A549 (cell line): ENCODE measurements at regions not wholly inside any gene's neighbourhood (a gene's known extent, or its start where the extent isn't known, plus 50 kb on each side); places are given as distances from the start of the nearest gene placed in this dataset.

Source experiments
- ATAC-seq, 2 experiments: fragments of 200-7000 bp in 1 of 2; fragments of >200 bp in 1 of 2; cut with Nextera tagmentation in 1 of 2; cut with Tn5 transposase in 1 of 2; 3 replicates each; pipeline versions ENCODE4 v1.8.0 to v1.9.1; 2018 to 2020; ENCODE audit warnings: mild to moderate bottlenecking in 1 of 2, moderate library complexity in 1 of 2
- CTCF ChIA-PET: fragments of 300-600 bp; sonication (Branson Sonifier 250); formaldehyde crosslinking; extraction: SDS; loops from one replicate; lab custom pipeline; 2021; ENCODE audit warnings: antibody characterized with exemption, inconsistent platforms; lab: Yijun Ruan, JAX
- POLR2A ChIA-PET: fragments of 350-600 bp; formaldehyde crosslinking; extraction: SDS; loops from one replicate; lab custom pipeline; 2021; ENCODE audit warnings: antibody characterized with exemption, inconsistent platforms; lab: Yijun Ruan, JAX
- DNase-seq, 2 experiments: peaks; one replicate each; pipeline versions ENCODE4 v3.0.0 to v3.0.0-alpha.2; 2011 to 2016; ENCODE audit warnings: low read depth in 1 of 2, low spot score in 1 of 2
- FAIRE-seq: peaks from 2 replicates; lab custom pipeline; 2011; peaks lifted over from hg19 to GRCh38; lab: Jason Lieb, UNC
- H3K27ac ChIP-seq, 2 experiments: fragments of >200 bp; sonication (Bioruptor Twin); formaldehyde crosslinking; 3 replicates each; pipeline ENCODE4 v1.5.1; 2016 to 2017
- H3K4me1 ChIP-seq: fragments of >200 bp; sonication (Bioruptor Twin); formaldehyde crosslinking; 3 replicates; pipeline ENCODE4 v1.6.1; 2016
- H3K4me2 ChIP-seq: fragments of >200 bp; sonication (Bioruptor Twin); formaldehyde crosslinking; 3 replicates; pipeline ENCODE4 v1.6.1; 2016
- H3K4me3 ChIP-seq: fragments of >200 bp; sonication (Bioruptor Twin); formaldehyde crosslinking; 3 replicates; pipeline ENCODE4 v1.5.1; 2016
- H3K9me3 ChIP-seq: fragments of >200 bp; sonication (Bioruptor Twin); formaldehyde crosslinking; 3 replicates; pipeline ENCODE4 v1.6.1; 2016
- CEBPB ChIP-seq, 2 experiments: fragments of >200 bp in 1 of 2; sonication (Bioruptor Twin) in 1 of 2; formaldehyde crosslinking in 1 of 2; IDR thresholded peaks; 2 replicates each; pipeline ENCODE4 v1.6.1; 2012 to 2016
- E2F6 ChIP-seq: IDR thresholded peaks from 2 replicates; pipeline ENCODE4 v1.6.1; 2012; ENCODE audit warnings: low read depth, borderline replicate concordance
- EHMT2 ChIP-seq: fragments of 200-600 bp; sonication (generic); IDR thresholded peaks from 2 replicates; pipeline ENCODE4 v1.6.1; 2016; ENCODE audit warnings: antibody characterized with exemption, low read depth, mild to moderate bottlenecking, moderate library complexity
- ELK1 ChIP-seq: fragments of 150-350 bp; IDR thresholded peaks from 2 replicates; pipeline ENCODE4 v1.6.1; 2014; ENCODE audit warnings: low read depth, mild to moderate bottlenecking, low read length
- HDAC2 ChIP-seq: fragments of 200-600 bp; sonication (generic); IDR thresholded peaks from 2 replicates; pipeline ENCODE4 v1.6.1; 2016
- JUN ChIP-seq, 2 experiments: fragments of >200 bp; sonication (Bioruptor Twin); formaldehyde crosslinking; IDR thresholded peaks; 2 replicates in 1 of 2; 3 replicates in 1 of 2; pipeline ENCODE4 v1.6.1; 2016 to 2017
- KDM5A ChIP-seq: fragments of 200-600 bp; sonication (generic); IDR thresholded peaks from 2 replicates; pipeline ENCODE4 v1.6.1; 2016; ENCODE audit warnings: antibody characterized with exemption, mild to moderate bottlenecking
- MYC ChIP-seq: IDR thresholded peaks from 2 replicates; pipeline ENCODE4 v1.6.1; 2012; ENCODE audit warnings: mild to moderate bottlenecking, inconsistent platforms, low read length, improper control_type of control experiment, borderline replicate concordance
- NPAS2 ChIP-seq: fragments of 250-450 bp; sonication (Bioruptor Pico); IDR thresholded peaks from 2 replicates; pipeline ENCODE4 v1.8.0; 2022; ENCODE audit warnings: mild to moderate bottlenecking, moderate library complexity, borderline replicate concordance
- NR3C1 ChIP-seq: fragments of >200 bp; sonication (Bioruptor Twin); formaldehyde crosslinking; IDR thresholded peaks from 3 replicates; pipeline ENCODE4 v1.6.1; 2017
- PHF8 ChIP-seq: fragments of 200-600 bp; sonication (generic); IDR thresholded peaks from 2 replicates; pipeline ENCODE4 v1.6.1; 2016; ENCODE audit warnings: low read depth, mild to moderate bottlenecking, antibody characterized with exemption, moderate library complexity, borderline replicate concordance
- POLR2AphosphoS2 ChIP-seq: conservative IDR thresholded peaks from 2 replicates; pipeline ENCODE4 v1.6.1; 2012; ENCODE audit warnings: low read length, improper control_type of control experiment, inconsistent platforms
- RNF2 ChIP-seq: fragments of 200-600 bp; sonication (generic); IDR thresholded peaks from 2 replicates; pipeline ENCODE4 v1.6.1; 2016; ENCODE audit warnings: low read depth, mild to moderate bottlenecking, antibody characterized with exemption, moderate library complexity, borderline replicate concordance
- SMC3 ChIP-seq: fragments of >200 bp; sonication (Bioruptor Twin); formaldehyde crosslinking; IDR thresholded peaks from 3 replicates; pipeline ENCODE4 v1.6.1; 2018; ENCODE audit warnings: inconsistent platforms
- ZFP36 ChIP-seq: fragments of 450-650 bp; IDR thresholded peaks from 2 replicates; pipeline ENCODE4 v1.6.1; 2014; ENCODE audit warnings: borderline replicate concordance; ENCODE audit not compliant: partially characterized antibody
- WGBS: methylation state at CpG from one replicate; pipeline ENCODE4 v1.1.6; 2017; ENCODE audit errors: missing lambda C conversion rate; 5-methylcytosine and 5-hydroxymethylcytosine counted together
- TF ChIP-seq, protein P1 (sequence below): fragments of 200-600 bp; sonication (generic); IDR thresholded peaks from 2 replicates; pipeline ENCODE4 v1.6.1; 2016; ENCODE audit warnings: antibody characterized with exemption, mild to moderate bottlenecking, moderate library complexity

GRCh38 chr12:131497966-131498365 is 212.9 kb upstream of the SFSWAP start:
- Histone ChIP-seq H3K27ac (no peak overlapping the region), H3K4me3 (no peak overlapping the region), H3K4me2 (no peak overlapping the region), H3K4me1 (no peaks in the 10 kb centered on the region), H3K9me3 (no peaks in the 10 kb centered on the region)
- 62% methylated on average over 2 of the region's 2 CpGs for WGBS
- CTCF ChIA-PET, result no interaction called here
- POLR2A ChIA-PET, result no interaction called here
- FAIRE-seq (no peak), ATAC-seq (no peak), DNase-seq (no peak)
- TF ChIP-seq NPAS2 (CRISPR knock-in tag) (no peak), PHF8 (no peak), MYC (no peak), JUN (IDR thresholded peaks at IDR 0.05) (no peak), NR3C1 (no peak), ELK1 (no peak), ZFP36 (no peak), CEBPB (IDR thresholded peaks at IDR 0.05) (no peak), E2F6 (no peak)
- TF ChIP-seq, protein P1, sequence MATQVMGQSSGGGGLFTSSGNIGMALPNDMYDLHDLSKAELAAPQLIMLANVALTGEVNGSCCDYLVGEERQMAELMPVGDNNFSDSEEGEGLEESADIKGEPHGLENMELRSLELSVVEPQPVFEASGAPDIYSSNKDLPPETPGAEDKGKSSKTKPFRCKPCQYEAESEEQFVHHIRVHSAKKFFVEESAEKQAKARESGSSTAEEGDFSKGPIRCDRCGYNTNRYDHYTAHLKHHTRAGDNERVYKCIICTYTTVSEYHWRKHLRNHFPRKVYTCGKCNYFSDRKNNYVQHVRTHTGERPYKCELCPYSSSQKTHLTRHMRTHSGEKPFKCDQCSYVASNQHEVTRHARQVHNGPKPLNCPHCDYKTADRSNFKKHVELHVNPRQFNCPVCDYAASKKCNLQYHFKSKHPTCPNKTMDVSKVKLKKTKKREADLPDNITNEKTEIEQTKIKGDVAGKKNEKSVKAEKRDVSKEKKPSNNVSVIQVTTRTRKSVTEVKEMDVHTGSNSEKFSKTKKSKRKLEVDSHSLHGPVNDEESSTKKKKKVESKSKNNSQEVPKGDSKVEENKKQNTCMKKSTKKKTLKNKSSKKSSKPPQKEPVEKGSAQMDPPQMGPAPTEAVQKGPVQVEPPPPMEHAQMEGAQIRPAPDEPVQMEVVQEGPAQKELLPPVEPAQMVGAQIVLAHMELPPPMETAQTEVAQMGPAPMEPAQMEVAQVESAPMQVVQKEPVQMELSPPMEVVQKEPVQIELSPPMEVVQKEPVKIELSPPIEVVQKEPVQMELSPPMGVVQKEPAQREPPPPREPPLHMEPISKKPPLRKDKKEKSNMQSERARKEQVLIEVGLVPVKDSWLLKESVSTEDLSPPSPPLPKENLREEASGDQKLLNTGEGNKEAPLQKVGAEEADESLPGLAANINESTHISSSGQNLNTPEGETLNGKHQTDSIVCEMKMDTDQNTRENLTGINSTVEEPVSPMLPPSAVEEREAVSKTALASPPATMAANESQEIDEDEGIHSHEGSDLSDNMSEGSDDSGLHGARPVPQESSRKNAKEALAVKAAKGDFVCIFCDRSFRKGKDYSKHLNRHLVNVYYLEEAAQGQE, result no peak

DNA sequence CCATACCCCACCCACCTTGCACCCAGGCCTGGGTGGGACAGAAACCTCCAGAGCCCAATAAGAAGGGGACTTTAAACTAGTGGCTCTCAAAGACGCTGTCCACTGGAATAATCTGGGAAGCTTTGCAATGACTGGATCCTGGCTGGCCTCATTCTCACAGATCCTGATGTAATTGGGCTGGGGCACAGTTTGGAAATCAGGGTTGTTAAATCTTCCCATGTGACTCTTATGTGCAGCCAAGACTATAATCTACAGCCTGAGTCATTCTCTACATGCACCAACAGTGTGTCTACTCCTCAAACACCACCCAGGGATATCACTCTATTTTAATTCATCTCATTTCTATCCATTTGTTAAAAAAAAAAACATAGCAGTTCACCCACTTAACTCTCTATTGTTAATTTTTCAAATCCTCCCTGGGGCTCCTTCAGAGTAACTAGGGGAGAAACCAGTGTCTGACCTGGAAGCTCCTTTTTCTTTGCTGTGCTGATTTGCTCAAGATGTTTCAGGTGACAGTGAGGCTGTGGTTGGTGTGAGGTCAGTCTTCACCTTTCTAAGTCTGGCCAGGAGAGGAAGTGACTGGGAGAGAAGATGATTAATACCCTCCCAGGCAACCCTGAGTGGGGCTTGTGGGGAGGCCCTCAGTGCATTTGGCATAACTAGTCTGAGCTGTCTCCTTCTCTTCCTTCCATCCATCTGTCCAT is 211.6 kb upstream of the SFSWAP start:
- no peak for FAIRE-seq
- Histone ChIP-seq H3K4me3 (no peak overlapping the region), H3K4me1 (no peaks in the 10 kb centered on the region), H3K9me3 (no peaks in the 10 kb centered on the region), H3K4me2 (no peak overlapping the region), H3K27ac (no peak overlapping the region)
- CTCF ChIA-PET, result interaction anchor here (1.3 kb wide), 1 partner anchor 10 kb away, joined by 4 read pairs; no protein-coding TSS in a partner anchor
- no peak for DNase-seq
- WGBS, result 0% methylated on average over 1 of the region's 1 CpG
- POLR2A ChIA-PET, result no interaction called here
- no peak for TF ChIP-seq HDAC2
- no peak for TF ChIP-seq SMC3
- TF ChIP-seq POLR2AphosphoS2, result no peak
- TF ChIP-seq EHMT2, result no peak
- TF ChIP-seq RNF2, result no peak
- ATAC-seq, result no peak

- no peak for TF ChIP-seq KDM5A
- H3K9me3 ChIP-seq, result no peaks in the 10 kb centered on the region
- ATAC-seq (no peak), DNase-seq (no peak), FAIRE-seq (no peak)
- 4% methylated on average over 1 of the region's 1 CpG for WGBS
- no peaks in the 10 kb centered on the region for H3K4me1 ChIP-seq
- ChIA-PET POLR2A (no interaction called here), CTCF (interaction anchor here (0.5 to 1.3 kb wide), 2 partner anchors 9 to 262 kb away, joined by 3 to 4 read pairs; no protein-coding TSS in a partner anchor)
- no peak overlapping the region for H3K4me2 ChIP-seq
- H3K4me3 ChIP-seq, result no peak overlapping the region
- no peak overlapping the region for H3K27ac ChIP-seq
These were observed 211.1 kb upstream of the SFSWAP start for GRCh38 chr12:131499864-131500190.
